H9 (cell line): ENCODE measurements at regions not wholly inside any gene's neighbourhood (a gene's known extent, or its start where the extent isn't known, plus 50 kb on each side); places are given as distances from the start of the nearest gene placed in this dataset.

Experiments
- DNase-seq: peaks from one replicate; pipeline ENCODE4 v3.0.0-alpha.2; 2017
- H2AFZ ChIP-seq: one replicate; pipeline ENCODE4 v1.6.1; 2013; ENCODE audit warnings: mild to moderate bottlenecking, low read length, control low read depth, moderate library complexity
- H2AK5ac ChIP-seq: 2 replicates; pipeline ENCODE4 v1.6.1; 2013; ENCODE audit warnings: low read length, control low read depth, mixed read lengths; ENCODE audit not compliant: insufficient read length
- H2BK120ac ChIP-seq: one replicate; pipeline ENCODE4 v1.6.1; 2013; ENCODE audit warnings: low read depth, mild to moderate bottlenecking, low read length, control low read depth, inconsistent platforms; ENCODE audit not compliant: poor library complexity, severe bottlenecking
- H2BK12ac ChIP-seq: 2 replicates; pipeline ENCODE4 v1.6.1; 2013; ENCODE audit warnings: low read length, control low read depth, mixed read lengths, low read depth; ENCODE audit not compliant: insufficient read length
- H2BK15ac ChIP-seq: 2 replicates; pipeline ENCODE4 v1.6.1; 2013; ENCODE audit warnings: low read depth, low read length, control low read depth
- H2BK20ac ChIP-seq: one replicate; pipeline ENCODE4 v1.6.1; 2013; ENCODE audit warnings: low read depth, mild to moderate bottlenecking, low read length, control low read depth, inconsistent platforms; ENCODE audit not compliant: poor library complexity, severe bottlenecking
- H2BK5ac ChIP-seq: 2 replicates; pipeline ENCODE4 v1.6.1; 2013; ENCODE audit warnings: low read length, control low read depth, mixed read lengths; ENCODE audit not compliant: insufficient read length
- H3K14ac ChIP-seq: 2 replicates; pipeline ENCODE4 v1.6.1; 2013; ENCODE audit warnings: low read length, control low read depth; ENCODE audit not compliant: insufficient read depth
- H3K18ac ChIP-seq: 2 replicates; pipeline ENCODE4 v1.6.1; 2013; ENCODE audit warnings: low read depth, mild to moderate bottlenecking, mixed read lengths, low read length, control low read depth; ENCODE audit not compliant: insufficient read length
- H3K23ac ChIP-seq: 2 replicates; pipeline ENCODE4 v1.6.1; 2013; ENCODE audit warnings: low read length, control low read depth, mixed read lengths, low read depth; ENCODE audit not compliant: insufficient read length
- H3K23me2 ChIP-seq: 2 replicates; pipeline ENCODE4 v1.6.1; 2013; ENCODE audit warnings: low read depth, mild to moderate bottlenecking, mixed read lengths, low read length, control low read depth; ENCODE audit not compliant: insufficient read length, poor library complexity, severe bottlenecking
- H3K27ac ChIP-seq: 2 replicates; pipeline ENCODE4 v1.5.1; 2013; ENCODE audit warnings: low read length, control low read depth, mixed read lengths, low read depth; ENCODE audit not compliant: insufficient read length
- H3K27me3 ChIP-seq: 2 replicates; pipeline ENCODE4 v1.6.1; 2013; ENCODE audit warnings: low read length, control low read depth, inconsistent platforms; ENCODE audit not compliant: insufficient read depth
- H3K4ac ChIP-seq: 2 replicates; pipeline ENCODE4 v1.6.1; 2013; ENCODE audit warnings: low read depth, mild to moderate bottlenecking, control low read depth, inconsistent platforms, low read length, moderate library complexity
- H3K4me1 ChIP-seq: 2 replicates; pipeline ENCODE4 v1.6.1; 2013; ENCODE audit warnings: low read length, control low read depth, inconsistent platforms; ENCODE audit not compliant: insufficient read depth
- H3K4me2 ChIP-seq: 2 replicates; pipeline ENCODE4 v1.6.1; 2013; ENCODE audit warnings: low read length, control low read depth, mixed read lengths; ENCODE audit not compliant: insufficient read length, insufficient read depth
- H3K56ac ChIP-seq: 2 replicates; pipeline ENCODE4 v1.6.1; 2013; ENCODE audit warnings: low read depth, mild to moderate bottlenecking, mixed read lengths, low read length, control low read depth; ENCODE audit not compliant: insufficient read length
- H3K79me1 ChIP-seq: 2 replicates; pipeline ENCODE4 v1.6.1; 2013; ENCODE audit warnings: low read depth, mild to moderate bottlenecking, moderate library complexity, low read length, control low read depth, inconsistent platforms; ENCODE audit not compliant: insufficient read depth, poor library complexity, severe bottlenecking
- H3K79me2 ChIP-seq: 2 replicates; pipeline ENCODE4 v1.6.1; 2013; ENCODE audit warnings: low read length, control low read depth, inconsistent platforms; ENCODE audit not compliant: insufficient read depth
- H3K9ac ChIP-seq: 2 replicates; pipeline ENCODE4 v1.6.1; 2013; ENCODE audit warnings: low read length, control low read depth, mixed read lengths; ENCODE audit not compliant: insufficient read length; ENCODE audit errors: extremely low read depth
- H3K9me3 ChIP-seq: one replicate; pipeline ENCODE4 v1.6.1; 2013; ENCODE audit warnings: low read depth, low read length, inconsistent platforms; ENCODE audit not compliant: control insufficient read depth
- H3T11ph ChIP-seq: one replicate; pipeline ENCODE4 v1.6.1; 2013; ENCODE audit warnings: mild to moderate bottlenecking, low read length, control low read depth, inconsistent platforms
- H4K20me1 ChIP-seq: one replicate; pipeline ENCODE4 v1.6.1; 2013; ENCODE audit not compliant: control insufficient read depth, insufficient read length, insufficient read depth
- H4K5ac ChIP-seq: 2 replicates; pipeline ENCODE4 v1.6.1; 2013; ENCODE audit warnings: low read depth, mild to moderate bottlenecking, mixed read lengths, low read length, control low read depth; ENCODE audit not compliant: insufficient read length
- H4K8ac ChIP-seq: replicated peaks from 2 replicates; pipeline ENCODE4 v1.6.1; 2013; ENCODE audit warnings: low read length, control low read depth, mixed read lengths, low read depth; ENCODE audit not compliant: insufficient read length
- H4K91ac ChIP-seq: 2 replicates; pipeline ENCODE4 v1.6.1; 2013; ENCODE audit warnings: low read depth, mild to moderate bottlenecking, moderate library complexity, mixed read lengths, low read length, control low read depth; ENCODE audit not compliant: insufficient read length
- H3K27ac Mint-ChIP-seq, 3 experiments: 2 replicates in 2 of 3; 3 replicates in 1 of 3; pipeline ENCODE4 v1.8.0; 2020 to 2021; ENCODE audit warnings: mixed read lengths in 3 of 3, mild to moderate bottlenecking in 1 of 3, moderate library complexity in 1 of 3
- H3K27me3 Mint-ChIP-seq: 2 replicates; pipeline ENCODE4 v1.8.0; 2021; ENCODE audit warnings: low read depth, mild to moderate bottlenecking, moderate library complexity, mixed read lengths
- H3K36me3 Mint-ChIP-seq, 3 experiments: 2 replicates in 2 of 3; 3 replicates in 1 of 3; pipeline ENCODE4 v1.8.0; 2020 to 2021; ENCODE audit warnings: low read depth in 3 of 3, mixed read lengths in 3 of 3; ENCODE audit not compliant: insufficient read depth in 1 of 3
- H3K4me1 Mint-ChIP-seq, 2 experiments: 2 replicates each; pipeline ENCODE4 v1.8.0; 2020; ENCODE audit warnings: mixed read lengths in 2 of 2
- H3K4me3 Mint-ChIP-seq, 2 experiments: 2 replicates in 1 of 2; 3 replicates in 1 of 2; pipeline ENCODE4 v1.8.0; 2020 to 2021; ENCODE audit warnings: mild to moderate bottlenecking in 2 of 2, mixed read lengths in 2 of 2, moderate library complexity in 1 of 2
- H3K9me3 Mint-ChIP-seq, 2 experiments: 2 replicates in 1 of 2; 3 replicates in 1 of 2; pipeline ENCODE4 v1.8.0; 2020; ENCODE audit warnings: mild to moderate bottlenecking in 2 of 2, mixed read lengths in 2 of 2, moderate library complexity in 1 of 2
- WGBS: extraction: QIAGEN DNeasy Blood & Tissue Kit; methylation state at CpG from one replicate; pipeline ENCODE4 v1.1.7; 2013; ENCODE audit warnings: missing lambda C conversion rate, low lambda C conversion rate, mixed read lengths; ENCODE audit not compliant: insufficient read length; ENCODE audit errors: extremely low coverage; 5-methylcytosine and 5-hydroxymethylcytosine counted together
- TF ChIP-seq, protein P1 (sequence below): fragments of 200-600 bp; sonication (generic); conservative IDR thresholded peaks from 3 replicates; pipeline ENCODE4 v1.8.0; 2021; ENCODE audit warnings: antibody characterized with exemption, mild to moderate bottlenecking

DNA sequence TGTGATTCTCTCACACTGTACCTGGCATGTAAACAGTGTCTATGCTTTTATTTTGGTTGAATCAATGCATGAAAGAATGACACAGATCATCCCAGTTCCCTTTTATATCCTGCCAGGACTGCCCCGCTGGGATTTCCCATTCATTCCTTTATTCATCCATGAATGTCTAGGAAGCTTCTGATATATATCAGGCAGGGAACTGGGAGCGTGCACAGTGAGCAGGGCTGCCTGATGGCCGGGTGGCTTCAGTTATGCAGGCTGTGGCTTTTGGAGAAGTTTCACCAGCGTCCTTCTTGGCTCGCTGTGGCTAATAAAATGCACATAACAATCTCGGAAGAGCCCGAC is 789.0 kb downstream of the TBC1D22A start:
- Histone ChIP-seq H4K8ac (no peak overlapping the region), H3K9ac (no peak overlapping the region), H3K4me2 (no peak overlapping the region), H2BK15ac (no peak overlapping the region), H2BK20ac (no peak overlapping the region), H3K23ac (no peak overlapping the region), H2BK12ac (no peak overlapping the region), H3K14ac (no peak overlapping the region), H3T11ph (no peak overlapping the region), H3K4me1 (no peaks in the 10 kb centered on the region), H3K79me1 (no peaks in the 10 kb centered on the region), H3K27me3 (no peaks in the 10 kb centered on the region), H3K56ac (no peak overlapping the region), H2BK5ac (no peak overlapping the region), H4K91ac (no peak overlapping the region), H3K23me2 (no peaks in the 10 kb centered on the region), H3K18ac (no peak overlapping the region), H2BK120ac (no peak overlapping the region), H2AK5ac (no peak overlapping the region), H4K20me1 (no peaks in the 10 kb centered on the region), H3K27ac (no peak overlapping the region), H3K9me3 (peaks cover 78% of the 10 kb centered on the region), H3K79me2 (no peaks in the 10 kb centered on the region), H4K5ac (no peak overlapping the region), H2AFZ (no peak overlapping the region), H3K4ac (no peak overlapping the region)
- H3K27me3 Mint-ChIP-seq, result no peaks in the 10 kb centered on the region; the same call in none of the 2 replicates
- peaks cover 2 to 36% (median 17%) of the 10 kb centered on the region in 3 experiments; a peak in 4 of 7 replicates for H3K36me3 Mint-ChIP-seq
- H3K9me3 Mint-ChIP-seq, result peaks cover 44 to 96% of the 10 kb centered on the region in 2 experiments
- no peak for DNase-seq
- no peaks in the 10 kb centered on the region for H3K4me1 Mint-ChIP-seq
- WGBS, result no CpG with 5 or more reads among the region's 7 CpGs
- no peak overlapping the region for H3K4me3 Mint-ChIP-seq
- H3K27ac Mint-ChIP-seq, result no peak overlapping the region
- TF ChIP-seq, protein P1, sequence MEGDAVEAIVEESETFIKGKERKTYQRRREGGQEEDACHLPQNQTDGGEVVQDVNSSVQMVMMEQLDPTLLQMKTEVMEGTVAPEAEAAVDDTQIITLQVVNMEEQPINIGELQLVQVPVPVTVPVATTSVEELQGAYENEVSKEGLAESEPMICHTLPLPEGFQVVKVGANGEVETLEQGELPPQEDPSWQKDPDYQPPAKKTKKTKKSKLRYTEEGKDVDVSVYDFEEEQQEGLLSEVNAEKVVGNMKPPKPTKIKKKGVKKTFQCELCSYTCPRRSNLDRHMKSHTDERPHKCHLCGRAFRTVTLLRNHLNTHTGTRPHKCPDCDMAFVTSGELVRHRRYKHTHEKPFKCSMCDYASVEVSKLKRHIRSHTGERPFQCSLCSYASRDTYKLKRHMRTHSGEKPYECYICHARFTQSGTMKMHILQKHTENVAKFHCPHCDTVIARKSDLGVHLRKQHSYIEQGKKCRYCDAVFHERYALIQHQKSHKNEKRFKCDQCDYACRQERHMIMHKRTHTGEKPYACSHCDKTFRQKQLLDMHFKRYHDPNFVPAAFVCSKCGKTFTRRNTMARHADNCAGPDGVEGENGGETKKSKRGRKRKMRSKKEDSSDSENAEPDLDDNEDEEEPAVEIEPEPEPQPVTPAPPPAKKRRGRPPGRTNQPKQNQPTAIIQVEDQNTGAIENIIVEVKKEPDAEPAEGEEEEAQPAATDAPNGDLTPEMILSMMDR, result no peak
